GM21381 (cell line): ENCODE measurements at regions not wholly inside any gene's neighbourhood (a gene's known extent, or its start where the extent isn't known, plus 50 kb on each side); places are given as distances from the start of the nearest gene placed in this dataset.

ENCODE experiments used
- ATAC-seq: cut with Tn5 transposase; IDR thresholded peaks from one replicate; pipeline ENCODE4 v1.9.1; 2021; ENCODE audit warnings: mild to moderate bottlenecking, moderate library complexity; ENCODE audit not compliant: unreplicated experiment

GRCh38 chr10:78857193-78857592 is 211.6 kb upstream of the ZMIZ1 start:
- no peak for ATAC-seq

GRCh38 chr10:78859266-78859665 is 209.5 kb upstream of the ZMIZ1 start:
- no peak for ATAC-seq

GRCh38 chr10:78859769-78860168 is 209.0 kb upstream of the ZMIZ1 start:
- no peak for ATAC-seq

GRCh38 chr10:78860260-78860914 is 208.4 kb upstream of the ZMIZ1 start:
- no peak for ATAC-seq

- ATAC-seq, result no peak
Measured at GRCh38 chr10:78861529-78862327, 207.0 kb upstream of the ZMIZ1 start.

- ATAC-seq, result no peak
Measured at GRCh38 chr10:78862328-78862640, 206.5 kb upstream of the ZMIZ1 start.

- no peak for ATAC-seq
Measured at GRCh38 chr10:78863140-78863905, 205.4 kb upstream of the ZMIZ1 start.

GRCh38 chr10:78863906-78864239 is 204.9 kb upstream of the ZMIZ1 start:
- ATAC-seq, result no peak

GRCh38 chr10:78864761-78865537 is 203.8 kb upstream of the ZMIZ1 start:
- no peak for ATAC-seq

- no peak for ATAC-seq
Measured at GRCh38 chr10:78865538-78865875, 203.3 kb upstream of the ZMIZ1 start.

- no peak for ATAC-seq
Measured at GRCh38 chr10:78865931-78866717, 202.6 kb upstream of the ZMIZ1 start.

- ATAC-seq, result no peak
Measured at GRCh38 chr10:78866731-78867554, 201.8 kb upstream of the ZMIZ1 start.

GRCh38 chr10:78867555-78867939 is 201.2 kb upstream of the ZMIZ1 start:
- no peak for ATAC-seq

GRCh38 chr10:78868048-78868447 is 200.7 kb upstream of the ZMIZ1 start:
- ATAC-seq, result no peak

- no peak for ATAC-seq
Measured at GRCh38 chr10:78868456-78868855, 200.3 kb upstream of the ZMIZ1 start.

GRCh38 chr10:78868861-78869260 is 199.9 kb upstream of the ZMIZ1 start:
- no peak for ATAC-seq

GRCh38 chr10:78869508-78870454 is 199.0 kb upstream of the ZMIZ1 start:
- no peak for ATAC-seq

GRCh38 chr10:78870458-78870857 is 198.3 kb upstream of the ZMIZ1 start:
- no peak for ATAC-seq

- ATAC-seq, result no peak
Measured at GRCh38 chr10:78871796-78872195, 197.0 kb upstream of the ZMIZ1 start.
